Testis (tissue), 2 donors: ENCODE measurements at regions not wholly inside any gene's neighbourhood (a gene's known extent, or its start where the extent isn't known, plus 50 kb on each side); places are given as distances from the start of the nearest gene placed in this dataset.

ENCODE experiments used
- CTCF ChIP-seq, 3 experiments: fragments of 450-650 bp in 2 of 3; fragments of 200-600 bp in 1 of 3; sonication (generic) in 1 of 3; IDR thresholded peaks; one replicate each; pipeline ENCODE4 v1.5.1; 2016 to 2019; ENCODE audit warnings: antibody characterized with exemption in 3 of 3, mild to moderate bottlenecking in 2 of 3, moderate library complexity in 1 of 3
- POLR2A ChIP-seq: fragments of 450-650 bp; IDR thresholded peaks from one replicate; pipeline ENCODE4 v1.6.1; 2017; ENCODE audit warnings: antibody characterized with exemption, mild to moderate bottlenecking, moderate library complexity

DNA sequence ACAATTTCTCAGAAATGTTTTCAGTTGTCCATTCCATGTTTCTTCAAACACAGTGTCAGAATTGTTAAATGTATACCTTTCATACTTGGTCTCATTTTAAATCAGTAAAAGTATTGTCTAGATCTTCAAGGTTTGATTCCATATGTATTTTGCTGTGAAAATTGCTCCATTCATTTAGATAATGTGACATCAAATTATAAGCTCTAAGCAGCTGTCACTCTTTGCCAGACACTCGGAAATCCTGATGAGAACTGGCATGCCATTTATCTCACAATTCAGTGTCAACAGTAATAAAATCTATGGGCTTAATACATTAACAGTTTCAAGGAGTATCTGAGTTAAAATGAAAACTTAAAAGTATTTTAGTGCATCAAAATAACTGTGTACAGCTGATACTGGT lies 1025.3 kb upstream of the EPHA6 start:
- TF ChIP-seq CTCF (IDR thresholded peaks at IDR 0.05) = no peak
- no peak for TF ChIP-seq POLR2A
